ENCODE measurements at regions not wholly inside any gene's neighbourhood (a gene's known extent, or its start where the extent isn't known, plus 50 kb on each side); places are given as distances from the start of the nearest gene placed in this dataset.

- Histone ChIP-seq H3K4me1 (peaks cover 5% of the 10 kb centered on the region), H3K36me3 (no peaks in the 10 kb centered on the region), H3K4me3 (no peak overlapping the region), H3K9me3 (no peaks in the 10 kb centered on the region), H3K27me3 (ENCODE audit: low read depth) (no peaks in the 10 kb centered on the region), H3K27ac (no peak overlapping the region)
- ATAC-seq (no peak), DNase-seq (no peak)
- TF ChIP-seq, protein P1, sequence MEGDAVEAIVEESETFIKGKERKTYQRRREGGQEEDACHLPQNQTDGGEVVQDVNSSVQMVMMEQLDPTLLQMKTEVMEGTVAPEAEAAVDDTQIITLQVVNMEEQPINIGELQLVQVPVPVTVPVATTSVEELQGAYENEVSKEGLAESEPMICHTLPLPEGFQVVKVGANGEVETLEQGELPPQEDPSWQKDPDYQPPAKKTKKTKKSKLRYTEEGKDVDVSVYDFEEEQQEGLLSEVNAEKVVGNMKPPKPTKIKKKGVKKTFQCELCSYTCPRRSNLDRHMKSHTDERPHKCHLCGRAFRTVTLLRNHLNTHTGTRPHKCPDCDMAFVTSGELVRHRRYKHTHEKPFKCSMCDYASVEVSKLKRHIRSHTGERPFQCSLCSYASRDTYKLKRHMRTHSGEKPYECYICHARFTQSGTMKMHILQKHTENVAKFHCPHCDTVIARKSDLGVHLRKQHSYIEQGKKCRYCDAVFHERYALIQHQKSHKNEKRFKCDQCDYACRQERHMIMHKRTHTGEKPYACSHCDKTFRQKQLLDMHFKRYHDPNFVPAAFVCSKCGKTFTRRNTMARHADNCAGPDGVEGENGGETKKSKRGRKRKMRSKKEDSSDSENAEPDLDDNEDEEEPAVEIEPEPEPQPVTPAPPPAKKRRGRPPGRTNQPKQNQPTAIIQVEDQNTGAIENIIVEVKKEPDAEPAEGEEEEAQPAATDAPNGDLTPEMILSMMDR (IDR thresholded peaks at IDR 0.05), result no peak
- intact Hi-C loops (cut with DNase I), result no loop called here
These were observed 350.3 kb downstream of the TUSC7 start for GRCh38 chr3:117059956-117060270.

- no peaks in the 10 kb centered on the region for H3K36me3 ChIP-seq
- DNase-seq (no peak), ATAC-seq (peak; percentile 81 to 86)
- TF ChIP-seq, protein P1 (IDR thresholded peaks at IDR 0.05), result no peak
- no peak overlapping the region for H3K4me3 ChIP-seq
- peaks cover 5% of the 10 kb centered on the region for H3K4me1 ChIP-seq
- H3K27me3 ChIP-seq (ENCODE audit: low read depth), result no peaks in the 10 kb centered on the region
- H3K27ac ChIP-seq, result peak overlapping the region; percentile 38
- intact Hi-C loops (cut with DNase I), result no loop called here
- no peaks in the 10 kb centered on the region for H3K9me3 ChIP-seq
These were observed 354.4 kb downstream of the TUSC7 start for GRCh38 chr3:117063930-117064329.

GRCh38 chr3:117068301-117068700, 358.7 kb downstream of the TUSC7 start:
- ATAC-seq (no peak), DNase-seq (no peak)
- Histone ChIP-seq H3K4me1 (no peaks in the 10 kb centered on the region), H3K36me3 (no peaks in the 10 kb centered on the region), H3K27me3 (ENCODE audit: low read depth) (no peaks in the 10 kb centered on the region), H3K9me3 (no peaks in the 10 kb centered on the region), H3K4me3 (no peak overlapping the region), H3K27ac (no peak overlapping the region)
- intact Hi-C loops (cut with DNase I), result no loop called here
- TF ChIP-seq, protein P1 (IDR thresholded peaks at IDR 0.05), result no peak

- ATAC-seq, result no peak
- H3K4me3 ChIP-seq, result no peak overlapping the region
These were observed 365.2 kb downstream of the TUSC7 start for GRCh38 chr3:117074826-117075225.

GRCh38 chr3:117079997-117080396, 370.4 kb downstream of the TUSC7 start:
- no peaks in the 10 kb centered on the region for H3K4me1 ChIP-seq
- no peak overlapping the region for H3K27ac ChIP-seq
- H3K4me3 ChIP-seq, result no peak overlapping the region
- no peaks in the 10 kb centered on the region for H3K27me3 ChIP-seq (ENCODE audit: low read depth)
- intact Hi-C loops (cut with DNase I), result no loop called here
- TF ChIP-seq, protein P1 (IDR thresholded peaks at IDR 0.05), result no peak
- ATAC-seq, result no peak
- no peaks in the 10 kb centered on the region for H3K36me3 ChIP-seq
- no peak for DNase-seq
- no peaks in the 10 kb centered on the region for H3K9me3 ChIP-seq

More at GRCh38 chr3:117074826-117075225, 365.2 kb downstream of the TUSC7 start:
- Histone ChIP-seq H3K4me1 (no peaks in the 10 kb centered on the region), H3K9me3 (no peaks in the 10 kb centered on the region), H3K36me3 (no peaks in the 10 kb centered on the region), H3K27ac (no peak overlapping the region), H3K27me3 (ENCODE audit: low read depth) (no peaks in the 10 kb centered on the region)
- DNase-seq, result no peak
- intact Hi-C loops (cut with DNase I), result no loop called here
- TF ChIP-seq, protein P1 (IDR thresholded peaks at IDR 0.05), result no peak

- ATAC-seq, result no peak
- H3K27me3 ChIP-seq (ENCODE audit: low read depth), result no peaks in the 10 kb centered on the region
- H3K4me1 ChIP-seq, result no peaks in the 10 kb centered on the region
- DNase-seq, result no peak
- TF ChIP-seq, protein P1 (IDR thresholded peaks at IDR 0.05), result no peak
- intact Hi-C loops (cut with DNase I), result no loop called here
- H3K36me3 ChIP-seq, result no peaks in the 10 kb centered on the region
- no peak overlapping the region for H3K4me3 ChIP-seq
- H3K9me3 ChIP-seq, result no peaks in the 10 kb centered on the region
- no peak overlapping the region for H3K27ac ChIP-seq
These were observed 371.3 kb downstream of the TUSC7 start for GRCh38 chr3:117080872-117081271.

Measured in lower lobe of right lung (tissue), 2 donors.